ENCODE measurements at regions not wholly inside any gene's neighbourhood (a gene's known extent, or its start where the extent isn't known, plus 50 kb on each side); places are given as distances from the start of the nearest gene placed in this dataset.

- no peak for TF ChIP-seq POLR2AphosphoS5 (IDR thresholded peaks at IDR 0.05)
- TF ChIP-seq CTCF (IDR thresholded peaks at IDR 0.05): peak in 3 of 4 experiments; percentile 15 to 36 (median 17)
- TF ChIP-seq EP300 (IDR thresholded peaks at IDR 0.05): no peak
- TF ChIP-seq POLR2A (IDR thresholded peaks at IDR 0.05): no peak
Measured at GRCh38 chr4:53706422-53707032, 115.2 kb upstream of the LNX1 start.
